Keratinocyte (primary cell): ENCODE measurements at regions not wholly inside any gene's neighbourhood (a gene's known extent, or its start where the extent isn't known, plus 50 kb on each side); places are given as distances from the start of the nearest gene placed in this dataset.

Experiments used
- DNase-seq: peaks from one replicate; pipeline ENCODE4 v3.0.0-alpha.2; 2011; ENCODE audit warnings: low read depth, missing footprints, low spot score
- FAIRE-seq: peaks from 2 replicates; lab custom pipeline; 2011; peaks lifted over from hg19 to GRCh38; lab: Jason Lieb, UNC
- H2AFZ ChIP-seq: 2 replicates; pipeline ENCODE4 v1.6.0; 2012; ENCODE audit warnings: low read length, control low read depth, inconsistent platforms; ENCODE audit not compliant: control insufficient read depth
- H3K27ac ChIP-seq: 2 replicates; pipeline ENCODE4 v1.5.1; 2011; ENCODE audit warnings: low read length; ENCODE audit not compliant: control insufficient read depth, insufficient read depth
- H3K27me3 ChIP-seq: 3 replicates; pipeline ENCODE4 v1.6.0; 2011; ENCODE audit warnings: low read length; ENCODE audit not compliant: control insufficient read depth, insufficient read depth; ENCODE audit errors: extremely low read depth
- H3K36me3 ChIP-seq, 2 experiments: 2 replicates in 1 of 2; 3 replicates in 1 of 2; pipeline ENCODE4 v1.5.1; 2011; ENCODE audit warnings: low read length in 2 of 2, mild to moderate bottlenecking in 1 of 2; ENCODE audit not compliant: control insufficient read depth in 2 of 2, insufficient read depth in 2 of 2; ENCODE audit errors: extremely low read depth in 1 of 2
- H3K4me1 ChIP-seq: 3 replicates; pipeline ENCODE4 v1.5.1; 2011; ENCODE audit warnings: low read length; ENCODE audit not compliant: control insufficient read depth, insufficient read depth; ENCODE audit errors: extremely low read depth
- H3K4me2 ChIP-seq: 3 replicates; pipeline ENCODE4 v1.6.0; 2011; ENCODE audit warnings: low read depth, low read length; ENCODE audit not compliant: control insufficient read depth, insufficient read depth; ENCODE audit errors: extremely low read depth
- H3K4me3 ChIP-seq, 3 experiments: fragments of 200-600 bp in 1 of 3; sonication (generic) in 1 of 3; 2 replicates in 2 of 3; 3 replicates in 1 of 3; pipeline ENCODE4 v1.5.1; 2011 to 2016; ENCODE audit warnings: low read length in 3 of 3, mild to moderate bottlenecking in 3 of 3, control low read depth in 2 of 3, inconsistent platforms in 1 of 3, low read depth in 1 of 3, mixed read lengths in 1 of 3, mixed run types in 1 of 3, moderate library complexity in 1 of 3; ENCODE audit not compliant: control insufficient read depth in 2 of 3, insufficient read depth in 2 of 3; ENCODE audit errors: extremely low read depth in 1 of 3
- H3K79me2 ChIP-seq: 2 replicates; pipeline ENCODE4 v1.6.0; 2012; ENCODE audit warnings: low read length; ENCODE audit not compliant: control insufficient read depth, insufficient read depth
- H3K9ac ChIP-seq: 3 replicates; pipeline ENCODE4 v1.6.0; 2011; ENCODE audit warnings: low read length; ENCODE audit not compliant: control insufficient read depth, insufficient read depth; ENCODE audit errors: extremely low read depth
- H3K9me1 ChIP-seq: 3 replicates; pipeline ENCODE4 v1.6.0; 2011; ENCODE audit warnings: low read length; ENCODE audit not compliant: control insufficient read depth, insufficient read depth; ENCODE audit errors: extremely low read depth
- H3K9me3 ChIP-seq: 2 replicates; pipeline ENCODE4 v1.5.1; 2012; ENCODE audit warnings: low read depth, low read length; ENCODE audit not compliant: control insufficient read depth
- H4K20me1 ChIP-seq: 3 replicates; pipeline ENCODE4 v1.6.0; 2011; ENCODE audit warnings: low read length; ENCODE audit not compliant: control insufficient read depth, insufficient read depth; ENCODE audit errors: extremely low read depth
- EZH2 ChIP-seq: IDR thresholded peaks from one replicate; pipeline ENCODE4 v1.6.1; 2012; ENCODE audit warnings: inconsistent platforms, mild to moderate bottlenecking, low read length, moderate library complexity
- dilution Hi-C: fragments of 300-500 bp; cut with MboI; formaldehyde crosslinking; loops from one replicate; pipeline ENCODE4 v1.7.0; 2020; ENCODE audit warnings: low sequenced_read_pairs; ENCODE audit not compliant: extremely low pct_ligation_motif_present
- TF ChIP-seq, protein P1 (sequence below), 3 experiments: IDR thresholded peaks in 1 of 3; conservative IDR thresholded peaks in 1 of 3; optimal IDR thresholded peaks in 1 of 3; 2 replicates in 2 of 3; 3 replicates in 1 of 3; pipeline versions ENCODE3 to v1.5.1; 2011; ENCODE audit warnings: low read length in 3 of 3, mild to moderate bottlenecking in 3 of 3, moderate library complexity in 2 of 3, control low read depth in 1 of 3, inconsistent platforms in 1 of 3; ENCODE audit not compliant: insufficient read depth in 2 of 3; ENCODE audit errors: extremely low read depth in 1 of 3

DNA sequence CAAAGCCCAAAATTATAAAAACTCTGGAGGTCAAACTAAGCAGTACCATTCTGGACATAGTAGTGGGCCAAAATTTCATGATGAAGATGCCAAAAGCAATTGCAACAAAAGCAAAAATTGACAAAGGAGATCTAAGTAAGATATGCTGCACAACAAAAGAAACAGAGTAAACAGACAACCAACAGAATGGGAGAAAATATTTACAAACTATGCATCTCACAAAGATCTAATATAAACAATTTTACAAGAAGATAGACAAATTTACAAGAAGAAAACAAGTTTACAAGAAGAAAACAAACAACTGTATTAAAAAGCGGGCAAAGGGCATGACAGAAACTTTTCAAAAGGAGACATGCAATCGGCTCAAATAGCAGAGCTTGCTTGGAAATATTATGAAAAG, 396.9 kb downstream of the CDH9 start:
- FAIRE-seq (no peak), DNase-seq (no peak)
- Histone ChIP-seq H3K9me3 (peaks cover 3% of the 10 kb centered on the region), H3K4me1 (no peaks in the 10 kb centered on the region), H3K9me1 (no peaks in the 10 kb centered on the region), H3K36me3 (no peaks in the 10 kb centered on the region), H3K27ac (no peak overlapping the region), H3K9ac (no peak overlapping the region), H3K4me3 (no peak overlapping the region), H3K4me2 (no peak overlapping the region), H3K79me2 (no peaks in the 10 kb centered on the region), H4K20me1 (no peaks in the 10 kb centered on the region), H2AFZ (no peak overlapping the region), H3K27me3 (no peaks in the 10 kb centered on the region)
- dilution Hi-C loops: no loop called here
- TF ChIP-seq EZH2: no peak
- TF ChIP-seq, protein P1, sequence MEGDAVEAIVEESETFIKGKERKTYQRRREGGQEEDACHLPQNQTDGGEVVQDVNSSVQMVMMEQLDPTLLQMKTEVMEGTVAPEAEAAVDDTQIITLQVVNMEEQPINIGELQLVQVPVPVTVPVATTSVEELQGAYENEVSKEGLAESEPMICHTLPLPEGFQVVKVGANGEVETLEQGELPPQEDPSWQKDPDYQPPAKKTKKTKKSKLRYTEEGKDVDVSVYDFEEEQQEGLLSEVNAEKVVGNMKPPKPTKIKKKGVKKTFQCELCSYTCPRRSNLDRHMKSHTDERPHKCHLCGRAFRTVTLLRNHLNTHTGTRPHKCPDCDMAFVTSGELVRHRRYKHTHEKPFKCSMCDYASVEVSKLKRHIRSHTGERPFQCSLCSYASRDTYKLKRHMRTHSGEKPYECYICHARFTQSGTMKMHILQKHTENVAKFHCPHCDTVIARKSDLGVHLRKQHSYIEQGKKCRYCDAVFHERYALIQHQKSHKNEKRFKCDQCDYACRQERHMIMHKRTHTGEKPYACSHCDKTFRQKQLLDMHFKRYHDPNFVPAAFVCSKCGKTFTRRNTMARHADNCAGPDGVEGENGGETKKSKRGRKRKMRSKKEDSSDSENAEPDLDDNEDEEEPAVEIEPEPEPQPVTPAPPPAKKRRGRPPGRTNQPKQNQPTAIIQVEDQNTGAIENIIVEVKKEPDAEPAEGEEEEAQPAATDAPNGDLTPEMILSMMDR (optimal IDR thresholded peaks at IDR 0.05 in 1 of 3, IDR thresholded peaks at IDR 0.05 in 1 of 3, conservative IDR thresholded peaks at IDR 0.05 in 1 of 3; ENCODE audit: extremely low read depth in 1 of 3, insufficient read depth in 2 of 3, low read length in 3 of 3): no peak

DNA sequence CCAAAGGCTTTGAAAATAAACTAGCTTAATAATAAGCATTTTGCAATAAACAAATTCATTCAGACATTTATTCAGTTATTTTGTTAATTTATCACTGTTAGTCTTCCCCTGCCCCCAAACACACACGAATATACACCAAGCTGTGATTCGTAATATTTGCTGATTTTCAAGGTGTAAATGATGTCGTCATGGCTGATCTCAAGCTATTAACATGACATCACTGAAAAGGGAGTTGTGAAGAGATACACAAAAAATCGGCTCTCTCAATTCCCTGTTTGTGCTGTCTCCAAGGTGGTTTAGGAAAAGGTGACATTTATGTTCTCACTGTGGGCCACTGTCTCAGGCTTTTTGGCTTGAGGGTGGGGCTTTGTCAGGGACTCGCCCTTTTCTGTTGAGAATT, 413.3 kb downstream of the CDH9 start:
- dilution Hi-C loops: no loop called here
- Histone ChIP-seq H3K4me2 (no peak overlapping the region), H3K9ac (no peak overlapping the region), H3K9me3 (no peaks in the 10 kb centered on the region), H3K36me3 (no peaks in the 10 kb centered on the region), H3K27ac (no peak overlapping the region), H3K27me3 (no peaks in the 10 kb centered on the region), H3K4me3 (no peak overlapping the region), H4K20me1 (no peaks in the 10 kb centered on the region), H2AFZ (no peak overlapping the region), H3K4me1 (no peaks in the 10 kb centered on the region), H3K79me2 (no peaks in the 10 kb centered on the region), H3K9me1 (no peaks in the 10 kb centered on the region)
- TF ChIP-seq, protein P1 (optimal IDR thresholded peaks at IDR 0.05 in 1 of 3, IDR thresholded peaks at IDR 0.05 in 1 of 3, conservative IDR thresholded peaks at IDR 0.05 in 1 of 3; ENCODE audit: extremely low read depth in 1 of 3, insufficient read depth in 2 of 3, low read length in 3 of 3): no peak
- no peak for TF ChIP-seq EZH2
- DNase-seq (no peak), FAIRE-seq (no peak)
